ENCODE measurements at regions not wholly inside any gene's neighbourhood (a gene's known extent, or its start where the extent isn't known, plus 50 kb on each side); places are given as distances from the start of the nearest gene placed in this dataset.

DNA sequence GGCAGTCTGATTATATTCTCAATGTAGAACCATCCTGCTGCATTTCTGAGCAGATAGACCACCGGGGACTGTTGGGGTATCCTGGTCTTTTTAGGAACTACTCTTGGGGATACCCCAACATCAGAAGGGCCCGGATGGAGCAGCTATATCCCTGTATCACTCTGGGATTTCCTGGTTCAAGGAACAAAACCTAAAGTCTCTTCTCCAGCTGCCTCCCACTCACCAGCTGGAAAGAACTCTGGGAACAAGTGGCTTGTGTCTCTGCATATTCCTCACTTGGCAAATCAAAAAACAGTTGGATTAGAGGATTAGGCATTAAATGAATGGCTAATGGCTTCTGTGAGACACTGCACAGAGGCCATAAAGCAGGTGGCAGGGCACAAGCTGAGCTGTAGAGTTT lies 62.3 kb upstream of the HS3ST2 start:
- TF ChIP-seq, protein P1, sequence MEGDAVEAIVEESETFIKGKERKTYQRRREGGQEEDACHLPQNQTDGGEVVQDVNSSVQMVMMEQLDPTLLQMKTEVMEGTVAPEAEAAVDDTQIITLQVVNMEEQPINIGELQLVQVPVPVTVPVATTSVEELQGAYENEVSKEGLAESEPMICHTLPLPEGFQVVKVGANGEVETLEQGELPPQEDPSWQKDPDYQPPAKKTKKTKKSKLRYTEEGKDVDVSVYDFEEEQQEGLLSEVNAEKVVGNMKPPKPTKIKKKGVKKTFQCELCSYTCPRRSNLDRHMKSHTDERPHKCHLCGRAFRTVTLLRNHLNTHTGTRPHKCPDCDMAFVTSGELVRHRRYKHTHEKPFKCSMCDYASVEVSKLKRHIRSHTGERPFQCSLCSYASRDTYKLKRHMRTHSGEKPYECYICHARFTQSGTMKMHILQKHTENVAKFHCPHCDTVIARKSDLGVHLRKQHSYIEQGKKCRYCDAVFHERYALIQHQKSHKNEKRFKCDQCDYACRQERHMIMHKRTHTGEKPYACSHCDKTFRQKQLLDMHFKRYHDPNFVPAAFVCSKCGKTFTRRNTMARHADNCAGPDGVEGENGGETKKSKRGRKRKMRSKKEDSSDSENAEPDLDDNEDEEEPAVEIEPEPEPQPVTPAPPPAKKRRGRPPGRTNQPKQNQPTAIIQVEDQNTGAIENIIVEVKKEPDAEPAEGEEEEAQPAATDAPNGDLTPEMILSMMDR (IDR thresholded peaks at IDR 0.05; ENCODE audit: low read depth, low read length) = no peak
- Histone ChIP-seq H3K27ac (no peak overlapping the region), H3K4me1 (ENCODE audit: low read depth) (no peaks in the 10 kb centered on the region), H3K4me3 (no peak overlapping the region), H3K36me3 (no peaks in the 10 kb centered on the region), H3K9me3 (ENCODE audit: low read depth) (no peaks in the 10 kb centered on the region), H3K27me3 (no peaks in the 10 kb centered on the region)
- no peak for DNase-seq (ENCODE audit: low read depth in 1 of 2, low spot score in 1 of 2)

DNA sequence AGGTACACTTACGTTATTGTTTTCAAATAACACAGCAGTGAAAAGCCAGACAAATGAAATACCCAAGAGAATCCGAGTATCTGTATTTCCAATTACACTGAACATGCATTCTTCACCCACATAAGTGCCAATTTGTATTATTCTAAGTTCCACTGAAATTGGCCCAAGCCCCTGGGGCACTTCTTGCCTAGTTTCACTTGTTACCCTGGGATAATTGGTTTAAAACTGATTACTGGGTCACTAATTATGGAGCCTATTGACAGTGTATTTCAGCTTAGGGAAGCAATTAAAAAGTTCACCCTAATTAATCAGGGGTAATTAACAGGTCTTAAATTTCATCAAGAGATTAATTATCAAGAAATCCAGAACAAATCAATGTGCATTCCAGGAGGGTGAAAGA lies 60.5 kb upstream of the HS3ST2 start:
- TF ChIP-seq, protein P1 (IDR thresholded peaks at IDR 0.05; ENCODE audit: low read depth, low read length) = no peak
- Histone ChIP-seq H3K36me3 (no peaks in the 10 kb centered on the region), H3K4me1 (ENCODE audit: low read depth) (no peaks in the 10 kb centered on the region), H3K4me3 (no peak overlapping the region), H3K9me3 (ENCODE audit: low read depth) (no peaks in the 10 kb centered on the region), H3K27me3 (no peaks in the 10 kb centered on the region), H3K27ac (no peak overlapping the region)
- DNase-seq (ENCODE audit: low read depth in 1 of 2, low spot score in 1 of 2) = no peak

DNA sequence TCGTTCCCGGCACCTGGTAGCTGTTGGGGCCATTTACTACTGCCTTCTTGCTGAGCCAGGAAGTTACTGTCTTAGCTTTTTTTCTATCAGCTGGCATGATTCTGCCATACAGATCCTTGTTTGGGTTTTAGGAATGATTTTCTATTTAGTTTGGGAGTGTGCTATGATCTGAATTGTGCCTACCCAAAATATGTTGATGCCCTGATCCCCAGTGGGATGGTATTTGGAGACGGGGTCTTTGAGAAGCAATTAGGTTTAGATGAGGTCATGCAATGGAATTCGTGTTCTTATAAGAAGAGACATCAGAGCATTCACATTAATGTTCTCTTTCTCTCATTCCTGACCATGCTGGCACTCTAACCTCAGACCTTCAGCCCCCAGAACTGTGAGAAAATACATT lies 59.4 kb upstream of the HS3ST2 start:
- no peak overlapping the region for H3K27ac ChIP-seq
- H3K4me3 ChIP-seq = no peak overlapping the region

DNA sequence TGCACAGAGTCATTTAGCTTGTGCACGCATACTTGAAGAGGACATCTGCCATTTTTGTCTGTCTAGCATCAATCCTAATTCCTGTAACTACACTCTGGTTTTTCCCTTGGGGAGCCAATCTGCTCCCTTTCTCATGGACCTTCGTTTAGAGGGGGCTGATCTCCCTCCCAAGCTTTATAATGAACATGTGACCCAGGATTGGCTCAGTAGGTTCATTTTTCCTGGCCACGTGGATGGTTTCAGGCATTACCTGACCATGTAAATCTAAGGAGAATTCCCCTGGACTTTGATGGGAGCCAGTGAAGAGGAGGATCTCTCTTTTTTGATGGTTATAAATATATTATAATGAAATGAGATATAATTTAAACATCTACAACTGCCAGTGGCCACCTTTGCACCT lies 56.8 kb upstream of the HS3ST2 start:
- H3K4me1 ChIP-seq (ENCODE audit: low read depth) = no peaks in the 10 kb centered on the region
- H3K9me3 ChIP-seq (ENCODE audit: low read depth) = no peaks in the 10 kb centered on the region
- no peak overlapping the region for H3K4me3 ChIP-seq
- no peak for DNase-seq (ENCODE audit: low read depth in 1 of 2, low spot score in 1 of 2)
- H3K36me3 ChIP-seq = no peaks in the 10 kb centered on the region
- H3K27me3 ChIP-seq = no peaks in the 10 kb centered on the region
- TF ChIP-seq, protein P1 (IDR thresholded peaks at IDR 0.05; ENCODE audit: low read depth, low read length) = no peak
- no peak overlapping the region for H3K27ac ChIP-seq

More for the DNA sequence above, 59.4 kb upstream of the HS3ST2 start:
- H3K4me1 ChIP-seq (ENCODE audit: low read depth) = no peaks in the 10 kb centered on the region
- no peak for DNase-seq (ENCODE audit: low read depth in 1 of 2, low spot score in 1 of 2)
- TF ChIP-seq, protein P1 (IDR thresholded peaks at IDR 0.05; ENCODE audit: low read depth, low read length) = no peak
- no peaks in the 10 kb centered on the region for H3K36me3 ChIP-seq
- no peaks in the 10 kb centered on the region for H3K9me3 ChIP-seq (ENCODE audit: low read depth)
- no peaks in the 10 kb centered on the region for H3K27me3 ChIP-seq

DNA sequence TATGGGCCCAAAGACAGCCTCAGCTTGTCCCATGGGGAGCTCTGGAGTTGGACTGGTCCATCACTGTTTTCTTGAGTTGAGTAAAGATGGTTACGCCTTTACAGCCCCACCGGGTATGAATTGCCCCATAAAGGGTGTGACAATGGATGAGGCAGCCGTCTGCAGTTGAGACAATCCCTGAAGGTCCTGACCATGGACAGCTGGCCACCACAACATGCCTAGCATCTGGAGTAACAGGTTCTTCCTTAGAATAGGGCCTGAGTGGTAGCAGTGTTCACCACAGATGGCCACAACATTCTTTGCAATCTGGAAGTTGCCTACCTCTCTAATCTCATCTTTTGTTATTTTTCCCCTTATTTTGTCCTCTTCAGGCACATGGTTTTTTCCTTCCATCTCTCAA lies 51.5 kb upstream of the HS3ST2 start:
- TF ChIP-seq, protein P1 (IDR thresholded peaks at IDR 0.05; ENCODE audit: low read depth, low read length) = no peak
- Histone ChIP-seq H3K4me1 (ENCODE audit: low read depth) (peaks cover 7% of the 10 kb centered on the region), H3K27ac (no peak overlapping the region), H3K4me3 (no peak overlapping the region), H3K36me3 (no peaks in the 10 kb centered on the region), H3K9me3 (ENCODE audit: low read depth) (no peaks in the 10 kb centered on the region), H3K27me3 (no peaks in the 10 kb centered on the region)
- DNase-seq (ENCODE audit: low read depth in 1 of 2, low spot score in 1 of 2) = no peak

Measured in cardiac muscle cell (in vitro differentiated cells and primary cell).